Activated naive CD8-positive, alpha-beta T cell treated with anti-CD3 and anti-CD28 coated beads for 36 hours (primary cell): ENCODE measurements at regions not wholly inside any gene's neighbourhood (a gene's known extent, or its start where the extent isn't known, plus 50 kb on each side); places are given as distances from the start of the nearest gene placed in this dataset.
"Not testable (repeated sequence)": the region's sequence is repeated elsewhere in the genome, so short reads cannot be mapped to it uniquely, and the experiment has no call there.

Experiments
- DNase-seq: peaks from one replicate; pipeline ENCODE4 v3.0.0; 2021
- H3K27ac Mint-ChIP-seq: one replicate; pipeline ENCODE4 v1.8.0; 2022; ENCODE audit warnings: mild to moderate bottlenecking, moderate library complexity, mixed read lengths
- H3K27me3 Mint-ChIP-seq: one replicate; pipeline ENCODE4 v1.8.0; 2022; ENCODE audit warnings: mild to moderate bottlenecking, mixed read lengths
- H3K36me3 Mint-ChIP-seq: one replicate; pipeline ENCODE4 v1.8.0; 2021; ENCODE audit warnings: mild to moderate bottlenecking, mixed read lengths
- H3K4me1 Mint-ChIP-seq: one replicate; pipeline ENCODE4 v1.8.0; 2021; ENCODE audit warnings: mixed read lengths
- H3K4me3 Mint-ChIP-seq: one replicate; pipeline ENCODE4 v1.8.0; 2022; ENCODE audit warnings: mild to moderate bottlenecking, moderate library complexity, mixed read lengths
- H3K9me3 Mint-ChIP-seq: one replicate; pipeline ENCODE4 v1.8.0; 2022; ENCODE audit warnings: mixed read lengths

GRCh38 chr1:208737922-208738321, 493.7 kb upstream of the PLXNA2 start:
- no peak for DNase-seq
- Mint-ChIP-seq H3K9me3 (no peaks in the 10 kb centered on the region), H3K27ac (no peak overlapping the region), H3K4me1 (no peaks in the 10 kb centered on the region), H3K27me3 (peaks cover 5% of the 10 kb centered on the region), H3K4me3 (no peak overlapping the region), H3K36me3 (no peaks in the 10 kb centered on the region)

DNA sequence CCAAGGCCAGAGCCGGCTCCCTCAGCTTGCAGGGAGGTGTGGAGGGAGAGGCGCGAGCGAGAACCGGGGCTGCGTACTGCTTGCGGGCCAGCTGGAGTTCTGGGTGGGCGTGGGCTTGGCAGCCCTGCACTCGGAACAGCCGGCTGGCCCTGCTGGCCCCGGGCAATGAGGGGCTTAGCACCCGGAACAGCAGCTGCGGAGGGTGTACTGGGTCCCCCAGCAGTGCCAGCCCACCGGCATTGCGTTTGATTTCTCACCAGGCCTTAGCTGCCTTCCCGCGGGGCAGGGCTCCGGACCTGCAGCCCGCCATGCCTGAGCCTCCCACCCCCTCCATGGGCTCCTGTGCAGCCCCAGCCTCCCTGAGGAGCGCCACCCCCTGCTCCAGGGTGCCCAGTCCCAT, 495.5 kb upstream of the PLXNA2 start:
- not testable (repeated sequence) for DNase-seq, H3K27ac Mint-ChIP-seq, H3K36me3 Mint-ChIP-seq, H3K4me3 Mint-ChIP-seq, H3K4me1 Mint-ChIP-seq, H3K27me3 Mint-ChIP-seq, H3K9me3 Mint-ChIP-seq

GRCh38 chr1:208741296-208741695, 497.1 kb upstream of the PLXNA2 start:
- H3K27me3 Mint-ChIP-seq, result peaks cover 4% of the 10 kb centered on the region
- H3K9me3 Mint-ChIP-seq, result peaks cover 3% of the 10 kb centered on the region
- H3K36me3 Mint-ChIP-seq, result no peaks in the 10 kb centered on the region
- H3K4me3 Mint-ChIP-seq, result no peak overlapping the region
- no peak for DNase-seq
- H3K27ac Mint-ChIP-seq, result no peak overlapping the region
- no peaks in the 10 kb centered on the region for H3K4me1 Mint-ChIP-seq

- DNase-seq, result no peak
- Mint-ChIP-seq H3K27me3 (peaks cover 5% of the 10 kb centered on the region), H3K36me3 (no peaks in the 10 kb centered on the region), H3K4me1 (no peaks in the 10 kb centered on the region), H3K9me3 (peaks cover 4% of the 10 kb centered on the region), H3K27ac (no peak overlapping the region), H3K4me3 (no peak overlapping the region)
Measured at GRCh38 chr1:208743361-208743760, 499.2 kb upstream of the PLXNA2 start.

DNA sequence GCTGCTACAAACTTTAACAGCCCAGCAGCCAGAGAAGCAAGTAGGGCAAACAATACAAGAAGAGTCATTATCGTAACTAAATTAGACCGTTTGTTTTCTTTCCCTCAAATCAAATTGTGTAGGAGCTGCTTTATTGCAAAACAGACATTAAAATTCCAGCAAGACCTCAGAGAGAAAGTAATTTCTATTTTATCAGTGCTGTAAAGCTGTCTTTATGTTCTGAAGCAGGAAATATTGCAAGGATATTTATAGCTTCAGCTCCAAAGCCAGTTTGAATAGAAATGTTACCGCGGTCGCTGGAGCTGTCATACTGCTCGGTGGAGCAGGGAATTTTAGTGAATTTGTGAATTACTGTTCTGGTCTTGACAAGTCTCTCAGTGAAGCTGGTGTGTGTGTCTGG, 503.8 kb upstream of the PLXNA2 start:
- no peaks in the 10 kb centered on the region for H3K36me3 Mint-ChIP-seq
- H3K27ac Mint-ChIP-seq, result no peak overlapping the region
- peaks cover 4% of the 10 kb centered on the region for H3K9me3 Mint-ChIP-seq
- H3K4me3 Mint-ChIP-seq, result no peak overlapping the region
- H3K27me3 Mint-ChIP-seq, result peaks cover 7% of the 10 kb centered on the region
- no peak for DNase-seq
- no peaks in the 10 kb centered on the region for H3K4me1 Mint-ChIP-seq

DNA sequence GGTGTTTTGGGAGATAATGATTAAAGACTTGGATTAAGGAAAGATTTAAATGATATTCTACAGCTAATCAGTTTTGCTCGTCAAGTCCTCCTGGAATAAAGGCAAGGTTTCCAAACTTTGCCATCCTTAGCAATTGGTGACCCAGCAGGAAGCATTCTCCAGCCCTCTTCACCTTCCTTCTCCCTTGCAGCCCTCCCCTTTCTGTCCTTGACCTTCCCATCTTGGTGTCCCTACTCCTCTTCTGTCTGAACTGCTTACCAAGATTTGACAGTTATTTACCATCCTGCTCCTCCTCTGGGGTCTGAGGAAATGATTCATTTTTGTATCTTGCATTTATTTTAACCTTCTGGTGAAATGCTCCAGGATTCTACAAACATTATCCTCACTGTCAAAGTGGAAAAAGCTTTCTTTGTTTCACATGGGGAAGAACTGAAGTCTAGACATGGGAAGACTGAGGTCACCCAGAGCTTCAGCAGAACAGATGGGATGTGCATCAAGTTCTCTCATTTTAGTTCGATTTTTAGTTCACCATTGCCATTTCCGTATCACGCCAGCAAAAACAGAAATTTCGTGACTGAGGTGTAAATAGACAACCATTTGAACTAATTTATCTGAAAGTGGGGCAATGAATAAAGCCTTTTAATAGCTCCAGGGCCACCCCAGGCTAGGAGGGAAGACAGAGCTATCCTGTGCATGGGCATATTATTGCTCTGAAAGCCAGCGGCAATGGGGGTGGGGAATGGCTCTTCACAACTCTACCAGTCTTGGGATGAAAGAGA, 504.4 kb upstream of the PLXNA2 start:
- Mint-ChIP-seq H3K27ac (no peak overlapping the region), H3K27me3 (peaks cover 7% of the 10 kb centered on the region), H3K36me3 (no peaks in the 10 kb centered on the region), H3K9me3 (peaks cover 4% of the 10 kb centered on the region), H3K4me1 (no peaks in the 10 kb centered on the region), H3K4me3 (no peak overlapping the region)
- no peak for DNase-seq

- no peak overlapping the region for H3K27ac Mint-ChIP-seq
Measured at GRCh38 chr1:208756339-208756981, 512.3 kb upstream of the PLXNA2 start.

GRCh38 chr1:208757846-208758245, 513.7 kb upstream of the PLXNA2 start:
- no peak for DNase-seq
- no peaks in the 10 kb centered on the region for H3K9me3 Mint-ChIP-seq
- H3K4me1 Mint-ChIP-seq, result no peaks in the 10 kb centered on the region
- peaks cover 4% of the 10 kb centered on the region for H3K27me3 Mint-ChIP-seq
- no peak overlapping the region for H3K27ac Mint-ChIP-seq
- no peak overlapping the region for H3K4me3 Mint-ChIP-seq
- no peaks in the 10 kb centered on the region for H3K36me3 Mint-ChIP-seq

More at GRCh38 chr1:208756339-208756981, 512.3 kb upstream of the PLXNA2 start:
- Mint-ChIP-seq H3K27me3 (peaks cover 4% of the 10 kb centered on the region), H3K9me3 (no peaks in the 10 kb centered on the region), H3K4me3 (no peak overlapping the region), H3K36me3 (no peaks in the 10 kb centered on the region), H3K4me1 (no peaks in the 10 kb centered on the region)
- DNase-seq, result no peak

DNA sequence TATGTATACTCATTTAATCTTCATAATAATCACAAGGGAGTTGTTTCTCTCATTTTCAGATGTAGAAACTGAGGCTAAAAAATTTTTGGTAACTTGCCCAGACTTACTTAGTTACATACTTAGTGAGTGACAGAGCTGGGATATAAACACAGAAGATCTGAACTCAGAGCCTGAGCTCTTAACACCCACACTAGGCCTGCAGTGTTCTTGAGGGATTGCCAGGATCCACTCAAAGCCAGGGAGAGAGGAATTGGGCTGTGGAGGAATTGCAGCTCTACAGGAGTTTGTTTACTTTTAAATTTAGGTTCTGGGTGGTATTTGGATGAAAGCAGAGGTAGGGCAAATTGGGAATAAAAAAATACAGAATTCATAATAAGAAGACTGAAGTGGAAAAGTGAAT, 515.1 kb upstream of the PLXNA2 start:
- Mint-ChIP-seq H3K4me3 (no peak overlapping the region), H3K27ac (no peak overlapping the region), H3K27me3 (peaks cover 4% of the 10 kb centered on the region), H3K4me1 (no peaks in the 10 kb centered on the region), H3K9me3 (no peaks in the 10 kb centered on the region), H3K36me3 (no peaks in the 10 kb centered on the region)
- no peak for DNase-seq

DNA sequence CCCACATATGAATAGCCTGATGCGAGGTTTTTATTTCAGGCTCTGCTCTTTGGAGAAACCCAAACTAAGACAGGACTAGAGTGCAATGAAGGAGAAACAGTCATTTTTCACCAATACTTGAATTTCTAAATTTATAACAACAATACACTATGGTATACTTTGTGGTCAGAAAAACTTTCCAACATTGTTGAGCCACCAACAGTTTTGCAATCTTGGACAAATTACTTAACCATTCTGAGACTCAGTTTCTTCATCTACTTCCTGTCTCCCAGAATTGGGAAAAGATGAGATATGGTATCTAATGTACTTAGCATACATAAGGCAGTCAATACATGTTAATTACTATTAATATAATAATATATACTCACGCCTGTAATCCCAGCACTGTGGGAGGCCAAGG, 519.8 kb upstream of the PLXNA2 start:
- Mint-ChIP-seq H3K4me3 (no peak overlapping the region), H3K9me3 (no peaks in the 10 kb centered on the region), H3K36me3 (no peaks in the 10 kb centered on the region)

DNA sequence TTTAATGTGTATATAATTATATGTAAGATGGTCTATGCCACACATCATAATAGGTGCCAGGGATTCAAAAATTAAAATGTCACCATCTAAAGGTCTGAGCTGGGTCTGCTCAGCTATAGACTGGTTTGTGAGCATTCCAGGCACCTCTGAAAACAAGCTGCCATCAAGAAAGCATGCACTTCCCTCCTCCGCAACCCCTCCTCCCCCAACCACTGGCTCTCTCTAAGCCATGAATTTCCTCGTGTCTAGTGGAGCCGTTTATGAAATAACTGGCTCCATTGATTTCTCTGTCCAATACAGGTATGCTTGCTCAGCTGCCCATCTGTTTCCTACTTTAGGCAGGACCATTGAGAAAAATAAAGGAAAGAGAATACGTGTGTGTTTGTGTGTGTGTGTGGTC, 522.6 kb upstream of the PLXNA2 start:
- no peak overlapping the region for H3K4me3 Mint-ChIP-seq
- H3K27me3 Mint-ChIP-seq, result peaks cover 3% of the 10 kb centered on the region
- no peak for DNase-seq

More for the DNA sequence above, 519.8 kb upstream of the PLXNA2 start:
- Mint-ChIP-seq H3K4me1 (no peaks in the 10 kb centered on the region), H3K27me3 (peaks cover 4% of the 10 kb centered on the region), H3K27ac (no peak overlapping the region)
- DNase-seq, result no peak

GRCh38 chr1:208767816-208768215, 523.6 kb upstream of the PLXNA2 start:
- Mint-ChIP-seq H3K4me1 (no peaks in the 10 kb centered on the region), H3K9me3 (no peaks in the 10 kb centered on the region), H3K27ac (no peak overlapping the region), H3K27me3 (peaks cover 4% of the 10 kb centered on the region), H3K4me3 (no peak overlapping the region), H3K36me3 (no peaks in the 10 kb centered on the region)
- no peak for DNase-seq

More for the DNA sequence above, 522.6 kb upstream of the PLXNA2 start:
- H3K9me3 Mint-ChIP-seq, result no peaks in the 10 kb centered on the region
- H3K27ac Mint-ChIP-seq, result no peak overlapping the region
- H3K36me3 Mint-ChIP-seq, result no peaks in the 10 kb centered on the region
- H3K4me1 Mint-ChIP-seq, result no peaks in the 10 kb centered on the region

DNA sequence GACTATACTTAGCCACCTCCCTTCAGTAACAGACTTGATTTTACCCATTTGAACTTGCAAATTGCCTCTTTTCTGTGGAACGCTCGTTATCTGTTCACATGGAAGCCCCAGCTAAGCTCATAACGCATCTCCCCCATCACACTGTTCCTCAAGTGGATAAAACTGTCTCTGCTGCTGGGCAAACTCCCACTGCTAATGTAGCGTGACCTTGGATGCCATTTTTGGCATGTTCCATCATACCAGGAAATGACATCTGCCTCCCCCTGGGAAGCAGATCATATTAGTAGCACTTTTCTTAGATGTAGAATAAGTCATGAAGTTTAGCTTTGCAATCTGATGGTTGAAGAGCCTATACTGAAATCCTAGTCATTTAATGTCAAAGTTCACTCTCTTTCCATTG, 528.7 kb upstream of the PLXNA2 start:
- H3K9me3 Mint-ChIP-seq, result no peaks in the 10 kb centered on the region
- no peak for DNase-seq
- no peak overlapping the region for H3K4me3 Mint-ChIP-seq
- H3K4me1 Mint-ChIP-seq, result no peaks in the 10 kb centered on the region
- H3K27me3 Mint-ChIP-seq, result peaks cover 6% of the 10 kb centered on the region
- no peaks in the 10 kb centered on the region for H3K36me3 Mint-ChIP-seq
- no peak overlapping the region for H3K27ac Mint-ChIP-seq

DNA sequence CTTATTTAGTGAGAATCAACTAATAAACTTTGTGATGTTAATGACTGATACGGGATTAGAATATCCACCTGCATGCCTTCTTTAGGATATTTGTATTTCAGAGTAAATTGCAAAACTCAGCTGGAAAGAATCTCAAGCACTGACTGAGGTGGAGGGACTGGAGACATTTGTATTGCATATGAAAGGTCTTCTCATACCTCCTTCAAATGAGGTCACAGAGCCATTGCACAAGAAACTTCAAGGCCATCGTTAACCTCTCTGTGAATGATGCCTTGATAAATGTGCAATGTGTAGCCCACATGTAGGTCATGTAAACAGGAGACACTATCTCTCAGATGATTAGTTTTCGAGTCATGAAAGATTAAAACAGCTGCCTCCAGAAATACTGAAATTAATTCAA, 531.7 kb upstream of the PLXNA2 start:
- Mint-ChIP-seq H3K36me3 (no peaks in the 10 kb centered on the region), H3K4me1 (no peaks in the 10 kb centered on the region), H3K27me3 (peaks cover 3% of the 10 kb centered on the region), H3K4me3 (no peak overlapping the region), H3K27ac (no peak overlapping the region), H3K9me3 (no peaks in the 10 kb centered on the region)
- DNase-seq, result no peak

- Mint-ChIP-seq H3K9me3 (no peaks in the 10 kb centered on the region), H3K27ac (no peak overlapping the region), H3K27me3 (no peaks in the 10 kb centered on the region), H3K4me1 (no peaks in the 10 kb centered on the region), H3K36me3 (no peaks in the 10 kb centered on the region), H3K4me3 (no peak overlapping the region)
- no peak for DNase-seq
Measured at GRCh38 chr1:208778417-208778816, 534.2 kb upstream of the PLXNA2 start.
